ENCODE measurements at regions not wholly inside any gene's neighbourhood (a gene's known extent, or its start where the extent isn't known, plus 50 kb on each side); places are given as distances from the start of the nearest gene placed in this dataset.

- no peak for DNase-seq
Observed at GRCh38 chr1:186550832-186551231, 89.9 kb upstream of the PDC start.

GRCh38 chr1:186541003-186541402 is 80.1 kb upstream of the PDC start:
- no peak for DNase-seq

- DNase-seq, result no peak
Observed at GRCh38 chr1:186540521-186540920, 79.6 kb upstream of the PDC start.

- no peak for DNase-seq
Observed at GRCh38 chr1:186536273-186536890, 75.5 kb upstream of the PDC start.

DNA sequence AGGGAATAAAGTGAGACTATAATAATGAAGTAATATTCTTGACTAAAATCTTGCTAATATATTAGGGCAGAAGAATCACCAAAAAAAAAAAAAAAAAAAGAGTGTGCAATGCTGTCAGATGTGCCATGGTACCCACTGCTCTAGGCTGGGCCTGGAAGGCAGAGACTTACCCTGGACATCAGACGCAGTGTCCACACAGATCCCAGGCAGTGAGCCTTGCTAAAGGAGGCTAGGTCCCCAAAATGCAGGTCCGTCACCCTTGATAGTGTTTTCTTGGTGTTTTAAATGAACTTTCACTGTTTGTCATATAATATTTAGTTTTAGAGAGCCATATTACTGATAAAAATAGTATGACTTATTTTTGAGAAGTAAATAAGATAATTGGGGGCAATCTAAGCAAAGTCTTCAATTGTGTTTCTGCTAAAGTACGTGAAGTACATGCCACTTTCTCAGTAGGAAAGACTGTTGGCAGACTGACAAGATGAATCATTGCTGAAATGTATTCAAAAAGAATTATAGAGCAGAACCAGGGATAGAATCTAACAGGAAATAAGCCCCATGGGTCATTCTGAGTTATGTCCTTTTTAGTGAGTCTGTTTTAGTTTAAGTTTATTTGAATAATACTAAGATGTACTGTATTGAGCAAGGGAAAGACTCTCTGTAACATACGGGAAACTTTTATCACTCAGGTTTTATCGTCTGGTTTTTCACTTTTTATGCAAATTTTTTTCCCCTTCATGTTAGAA is 74.6 kb upstream of the PDC start:
- no peak for DNase-seq

DNA sequence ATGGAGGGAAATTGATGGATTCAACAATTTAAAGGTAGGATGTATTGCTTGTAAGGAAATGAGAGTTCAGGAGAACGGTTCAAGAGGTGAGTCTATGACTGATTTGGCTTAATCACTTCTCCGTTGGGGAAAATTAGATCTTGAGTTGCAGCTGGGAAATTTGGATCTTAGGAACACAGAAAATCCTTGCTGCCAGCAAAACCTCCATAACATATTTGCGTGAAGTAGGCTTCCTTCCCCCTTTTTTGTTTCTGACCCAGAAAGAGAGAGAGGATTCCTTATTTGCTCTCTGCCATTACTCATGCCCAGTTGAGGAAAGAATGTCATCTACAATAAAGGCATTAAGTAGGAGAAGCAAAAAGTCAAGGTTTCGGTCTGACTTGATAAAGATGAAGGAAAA is 73.5 kb upstream of the PDC start:
- no peak for DNase-seq

DNA sequence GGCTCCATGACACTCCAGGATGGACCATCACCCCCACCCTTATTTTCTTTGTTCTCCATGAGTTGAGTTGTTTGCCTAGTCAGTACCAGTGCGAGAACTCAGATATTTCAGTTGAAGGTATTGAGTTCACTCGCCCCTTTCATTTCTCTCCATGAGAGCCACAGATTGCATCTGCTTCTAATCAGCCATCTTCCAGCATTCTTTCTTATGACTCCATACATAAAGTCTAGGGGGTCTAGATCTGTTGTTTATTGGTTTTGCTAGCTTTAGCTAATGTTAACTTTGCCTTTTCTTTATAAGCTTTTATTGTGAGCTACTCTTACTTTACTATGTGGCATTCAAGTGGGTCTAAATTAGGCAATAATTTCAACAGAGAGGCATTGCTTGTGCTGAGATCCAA is 71.6 kb upstream of the PDC start:
- DNase-seq, result no peak

DNA sequence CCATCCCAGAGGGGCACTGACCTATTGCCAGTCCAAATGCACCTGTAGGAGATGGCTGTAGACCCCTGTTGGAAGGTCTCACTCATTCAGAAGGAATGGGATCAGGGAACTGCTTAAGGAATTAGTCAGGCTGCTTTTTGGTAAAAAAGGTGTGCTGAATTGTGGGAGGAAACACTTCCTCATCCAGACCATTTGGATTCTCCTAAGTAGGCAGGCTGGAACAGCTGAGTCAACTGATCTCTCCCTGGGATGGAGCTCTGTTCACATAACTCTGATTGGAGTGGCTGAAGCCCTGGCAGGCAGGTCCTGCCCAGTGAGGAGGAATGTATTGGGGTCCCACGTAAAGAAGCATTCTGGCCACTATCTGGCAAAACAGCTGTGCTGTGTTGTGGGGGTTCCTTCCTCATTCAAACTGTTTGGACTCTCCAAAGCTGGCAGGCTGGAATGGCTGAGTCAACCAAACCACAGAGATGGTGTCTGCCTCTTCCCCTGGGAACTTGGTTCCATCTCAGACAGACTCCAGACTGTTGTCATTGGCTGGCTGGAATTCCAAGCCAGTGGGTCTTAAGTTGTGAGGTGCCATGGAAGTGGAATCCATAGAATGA is 70.7 kb upstream of the PDC start:
- no peak for DNase-seq

DNA sequence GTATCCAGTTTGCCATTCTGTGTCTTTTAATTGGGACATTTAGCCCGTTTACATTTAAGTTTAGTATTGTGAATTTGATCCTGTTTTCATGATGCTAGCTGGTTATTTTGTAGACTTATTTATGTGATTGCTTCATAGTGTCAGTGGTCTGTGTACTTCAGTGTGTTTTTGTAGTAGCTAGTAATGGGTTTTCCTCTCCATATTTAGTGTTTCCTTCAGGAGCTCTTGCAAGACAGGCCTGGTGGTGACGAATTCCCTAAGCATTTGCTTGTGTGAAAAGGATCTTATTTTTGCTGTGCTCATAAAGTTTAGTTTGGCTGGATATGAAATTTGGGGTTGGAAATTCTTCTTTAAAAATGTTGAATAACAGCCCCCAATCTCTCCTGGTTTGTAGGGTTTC is 69.2 kb upstream of the PDC start:
- DNase-seq, result no peak

GRCh38 chr1:186519982-186520381 is 59.1 kb upstream of the PDC start:
- DNase-seq, result no peak

DNA sequence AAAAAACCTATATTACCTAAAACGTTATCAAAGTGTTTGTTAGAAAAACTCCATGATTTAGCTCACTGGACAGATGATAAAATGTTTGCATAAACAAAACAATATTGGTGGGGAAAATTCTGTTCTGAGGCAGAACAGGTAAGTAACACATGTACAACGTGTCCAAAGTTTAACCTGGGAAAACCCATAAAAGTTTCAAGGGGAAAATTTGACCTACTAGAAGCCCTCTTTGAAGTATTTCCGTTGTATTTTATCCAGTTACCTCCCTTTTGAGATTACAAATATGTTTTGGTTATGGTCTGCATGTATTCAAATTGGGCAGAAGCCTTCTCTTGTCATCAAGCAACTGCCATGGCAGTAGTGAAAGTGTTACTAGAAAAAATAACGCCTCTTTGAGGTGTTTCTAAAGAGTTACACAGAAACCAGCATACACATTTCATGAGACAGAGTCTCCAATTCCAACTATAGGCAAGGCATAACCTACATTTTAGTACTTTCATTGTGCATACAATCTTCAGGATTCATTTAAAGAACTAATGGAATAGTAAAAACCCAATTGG is 58.0 kb upstream of the PDC start:
- no peak for DNase-seq

DNA sequence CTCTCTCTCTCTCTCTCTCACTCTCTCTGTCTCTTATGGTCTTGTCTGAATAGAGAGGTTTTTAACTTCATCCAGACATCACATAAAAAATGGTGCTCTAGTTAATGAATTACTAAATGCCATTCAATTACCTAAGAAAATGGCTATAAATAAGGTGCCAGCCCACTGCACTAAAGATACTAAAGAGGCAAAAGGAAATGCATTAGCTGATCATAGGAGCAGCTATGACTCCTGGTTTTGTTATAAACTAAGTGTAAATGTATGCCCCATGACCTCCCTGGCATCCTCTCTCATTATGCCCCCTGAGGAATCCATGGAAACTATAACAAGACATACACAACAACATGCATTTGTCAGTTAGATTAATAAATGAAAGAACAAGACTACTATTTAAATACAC is 57.5 kb upstream of the PDC start:
- no peak for DNase-seq

- DNase-seq, result no peak
Observed at GRCh38 chr1:186514367-186514766, 53.5 kb upstream of the PDC start.

DNA sequence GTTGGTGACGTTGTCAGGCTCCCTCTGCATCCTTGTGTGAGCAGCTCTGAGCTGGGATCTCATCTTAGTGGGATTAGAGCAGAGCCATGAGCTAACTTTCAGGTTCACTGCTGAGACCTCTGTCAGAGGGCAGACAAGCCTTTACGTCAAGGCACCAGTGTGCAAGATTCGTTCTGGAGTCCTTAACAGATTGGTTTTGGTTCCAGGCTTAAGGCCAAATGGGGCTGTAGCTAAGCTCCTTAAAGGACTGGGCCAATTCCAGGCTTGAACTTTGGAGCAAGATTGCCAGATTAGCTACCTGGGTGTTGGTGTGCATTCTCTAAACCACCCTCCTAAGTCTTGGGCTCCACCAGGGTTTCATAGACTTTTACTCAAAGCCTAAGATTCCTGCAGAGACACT is 52.6 kb upstream of the PDC start:
- DNase-seq, result no peak

- no peak for DNase-seq
Observed at GRCh38 chr1:186512698-186513457, 52.0 kb upstream of the PDC start.

- no peak for DNase-seq
Observed at GRCh38 chr1:186511761-186512637, 51.1 kb upstream of the PDC start.

Data from activated CD4-positive, alpha-beta T cell treated with anti-CD3 and anti-CD28 coated beads, Interleukin-2, Interleukin-6, amounts not matched to agents 100 ng/mL and 50 ng/mL, durations not matched to agents 16 hours and 8 hours (primary cell).